Fibroblast of villous mesenchyme (primary cell): ENCODE measurements at regions not wholly inside any gene's neighbourhood (a gene's known extent, or its start where the extent isn't known, plus 50 kb on each side); places are given as distances from the start of the nearest gene placed in this dataset.
A peak's percentile ranks its signal among the peaks of the same experiment; 100 is the strongest.

Experiments
- DNase-seq: peaks from one replicate; pipeline ENCODE4 v3.0.0-alpha.2; 2010; ENCODE audit warnings: low read depth
- H3K4me3 ChIP-seq: 2 replicates; pipeline ENCODE4 v1.5.1; 2011; ENCODE audit warnings: low read depth, mild to moderate bottlenecking, low read length
- TF ChIP-seq, protein P1 (sequence below): IDR thresholded peaks from 2 replicates; pipeline ENCODE4 v1.5.1; 2012; ENCODE audit warnings: low read depth, mild to moderate bottlenecking, low read length; ENCODE audit not compliant: insufficient read depth

DNA sequence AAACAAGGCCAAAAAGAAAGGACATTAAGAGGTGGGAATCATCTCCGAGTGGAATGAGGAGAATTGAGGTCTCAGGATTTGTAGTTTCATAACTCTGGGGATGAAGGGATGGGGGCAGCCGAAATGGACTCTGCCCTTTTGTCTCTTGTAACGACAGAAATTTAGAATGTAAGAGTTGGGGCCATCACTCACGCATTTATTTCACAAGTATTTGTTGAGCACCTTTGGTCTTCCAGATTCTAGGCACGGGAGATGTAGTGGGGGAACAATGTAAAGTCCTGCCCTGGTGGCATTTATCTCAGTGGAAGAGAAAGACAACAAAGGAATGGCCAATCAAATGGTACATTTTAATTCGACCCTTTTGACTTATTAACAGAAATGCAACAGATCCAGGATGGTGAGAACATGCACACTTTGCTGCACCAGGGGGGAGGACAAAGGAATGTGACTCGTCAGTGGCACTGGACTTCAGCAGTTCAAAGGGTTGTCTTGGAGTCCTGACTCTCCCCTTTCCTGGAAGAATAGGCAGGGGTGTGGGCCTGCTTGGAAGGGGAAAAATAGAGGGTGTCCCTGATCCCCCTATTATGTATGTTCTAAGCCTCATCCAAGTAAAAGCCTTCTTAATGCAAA lies 102.0 kb downstream of the TMEM30B start:
- peak; percentile 12 for DNase-seq
- no peak overlapping the region for H3K4me3 ChIP-seq
- TF ChIP-seq, protein P1, sequence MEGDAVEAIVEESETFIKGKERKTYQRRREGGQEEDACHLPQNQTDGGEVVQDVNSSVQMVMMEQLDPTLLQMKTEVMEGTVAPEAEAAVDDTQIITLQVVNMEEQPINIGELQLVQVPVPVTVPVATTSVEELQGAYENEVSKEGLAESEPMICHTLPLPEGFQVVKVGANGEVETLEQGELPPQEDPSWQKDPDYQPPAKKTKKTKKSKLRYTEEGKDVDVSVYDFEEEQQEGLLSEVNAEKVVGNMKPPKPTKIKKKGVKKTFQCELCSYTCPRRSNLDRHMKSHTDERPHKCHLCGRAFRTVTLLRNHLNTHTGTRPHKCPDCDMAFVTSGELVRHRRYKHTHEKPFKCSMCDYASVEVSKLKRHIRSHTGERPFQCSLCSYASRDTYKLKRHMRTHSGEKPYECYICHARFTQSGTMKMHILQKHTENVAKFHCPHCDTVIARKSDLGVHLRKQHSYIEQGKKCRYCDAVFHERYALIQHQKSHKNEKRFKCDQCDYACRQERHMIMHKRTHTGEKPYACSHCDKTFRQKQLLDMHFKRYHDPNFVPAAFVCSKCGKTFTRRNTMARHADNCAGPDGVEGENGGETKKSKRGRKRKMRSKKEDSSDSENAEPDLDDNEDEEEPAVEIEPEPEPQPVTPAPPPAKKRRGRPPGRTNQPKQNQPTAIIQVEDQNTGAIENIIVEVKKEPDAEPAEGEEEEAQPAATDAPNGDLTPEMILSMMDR: no peak

- H3K4me3 ChIP-seq: no peak overlapping the region
- peak; percentile 93 for DNase-seq
- TF ChIP-seq, protein P1: no peak
Observed at GRCh38 chr14:61178226-61179060, 102.7 kb downstream of the TMEM30B start.

- peak; percentile 33 for DNase-seq
- TF ChIP-seq, protein P1: no peak
Observed at GRCh38 chr14:61177279-61178225, 103.6 kb downstream of the TMEM30B start.

GRCh38 chr14:61176686-61177085 lies 104.5 kb downstream of the TMEM30B start:
- TF ChIP-seq, protein P1: no peak
- no peak overlapping the region for H3K4me3 ChIP-seq
- DNase-seq: no peak

More at GRCh38 chr14:61177279-61178225, 103.6 kb downstream of the TMEM30B start:
- H3K4me3 ChIP-seq: no peak overlapping the region

GRCh38 chr14:61174987-61175386 lies 106.2 kb downstream of the TMEM30B start:
- no peak overlapping the region for H3K4me3 ChIP-seq
- TF ChIP-seq, protein P1: no peak
- DNase-seq: peak; percentile 84

DNA sequence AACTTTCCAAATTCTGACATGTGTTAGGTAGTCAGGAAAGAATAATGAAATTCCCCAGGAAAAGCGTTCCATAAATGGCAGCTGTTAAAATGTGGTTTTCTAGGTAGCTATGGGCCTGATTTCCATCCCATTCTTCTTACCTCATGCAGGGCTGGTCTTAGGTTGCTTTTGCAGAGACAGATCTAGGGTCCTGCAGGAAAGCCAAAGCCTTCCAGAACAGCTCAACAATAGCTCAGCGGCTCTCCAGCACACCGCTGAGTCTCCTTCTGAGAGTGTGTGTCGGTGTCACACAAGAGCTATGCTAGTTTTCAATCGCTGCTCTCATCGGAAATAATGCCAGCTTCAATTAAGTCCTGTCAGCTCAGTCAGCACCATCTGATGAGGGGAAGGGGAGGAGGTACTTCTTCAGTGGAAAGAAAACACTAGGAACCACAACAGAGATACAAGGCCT lies 106.7 kb downstream of the TMEM30B start:
- TF ChIP-seq, protein P1: no peak
- no peak for DNase-seq
- H3K4me3 ChIP-seq: no peak overlapping the region
